ENCODE measurements at regions not wholly inside any gene's neighbourhood (a gene's known extent, or its start where the extent isn't known, plus 50 kb on each side); places are given as distances from the start of the nearest gene placed in this dataset.
A peak's percentile ranks its signal among the peaks of the same experiment; 100 is the strongest.

GRCh38 chr13:40439928-40440327 is 226.5 kb downstream of the FOXO1 start:
- DNase-seq, result no peak

- no peak for DNase-seq
Observed at GRCh38 chr13:40440990-40441820, 225.2 kb downstream of the FOXO1 start.

- DNase-seq, result no peak
Observed at GRCh38 chr13:40442231-40442630, 224.2 kb downstream of the FOXO1 start.

- no peak for DNase-seq
Observed at GRCh38 chr13:40442826-40443225, 223.6 kb downstream of the FOXO1 start.

- no peak for DNase-seq
Observed at GRCh38 chr13:40444241-40444640, 222.2 kb downstream of the FOXO1 start.

- no peak for DNase-seq
Observed at GRCh38 chr13:40445557-40445990, 220.9 kb downstream of the FOXO1 start.

- no peak for DNase-seq
Observed at GRCh38 chr13:40446365-40446764, 220.1 kb downstream of the FOXO1 start.

DNA sequence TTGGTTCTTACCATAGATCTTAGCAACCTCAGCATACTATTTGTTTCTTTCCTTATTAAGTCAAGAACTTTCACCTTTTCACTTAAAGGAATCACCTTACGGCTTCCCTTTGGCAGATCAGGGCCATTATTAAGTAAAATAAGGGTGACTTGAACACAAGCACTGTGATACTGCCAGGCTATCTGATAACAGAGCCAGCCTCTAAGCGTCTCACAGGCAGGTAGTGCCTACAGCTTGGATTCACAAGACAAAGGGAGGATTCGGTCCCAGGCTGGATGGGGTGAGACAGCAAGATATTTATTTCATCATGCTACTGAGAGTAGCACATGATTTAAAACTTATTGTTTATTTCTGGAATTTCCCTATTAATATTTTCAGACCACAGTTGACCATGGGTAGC is 218.6 kb downstream of the FOXO1 start:
- DNase-seq, result no peak

DNA sequence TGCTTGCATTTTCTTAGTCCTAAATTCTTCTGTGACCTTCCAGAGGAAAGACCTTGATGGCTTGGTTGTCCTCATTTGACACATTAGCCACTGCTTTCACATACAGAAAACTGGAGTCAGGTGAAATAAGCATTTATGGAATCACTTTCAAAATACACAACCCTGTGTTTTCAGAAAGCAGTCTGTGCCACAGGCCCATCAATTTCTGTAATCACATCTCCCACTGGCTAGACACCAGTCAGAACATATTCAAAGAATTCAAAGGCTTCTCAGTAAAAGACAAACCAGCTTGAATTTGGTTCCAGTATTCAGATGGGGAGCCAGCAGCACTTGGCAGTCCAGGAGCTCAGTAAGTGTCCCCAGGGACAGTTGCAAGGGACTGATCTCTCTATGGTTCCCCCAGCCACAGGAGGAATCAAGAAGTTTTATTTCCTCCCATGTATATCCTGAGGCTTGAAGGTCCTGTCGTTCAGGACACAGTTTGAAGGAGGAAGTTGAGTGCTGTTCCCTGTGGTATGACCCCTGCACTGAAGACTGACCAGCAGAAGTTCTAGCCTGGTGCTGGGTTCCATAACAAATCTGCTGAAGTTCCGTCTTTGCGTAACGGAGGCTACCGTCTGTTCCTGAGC is 214.3 kb downstream of the FOXO1 start:
- peak; percentile 24 for DNase-seq

DNA sequence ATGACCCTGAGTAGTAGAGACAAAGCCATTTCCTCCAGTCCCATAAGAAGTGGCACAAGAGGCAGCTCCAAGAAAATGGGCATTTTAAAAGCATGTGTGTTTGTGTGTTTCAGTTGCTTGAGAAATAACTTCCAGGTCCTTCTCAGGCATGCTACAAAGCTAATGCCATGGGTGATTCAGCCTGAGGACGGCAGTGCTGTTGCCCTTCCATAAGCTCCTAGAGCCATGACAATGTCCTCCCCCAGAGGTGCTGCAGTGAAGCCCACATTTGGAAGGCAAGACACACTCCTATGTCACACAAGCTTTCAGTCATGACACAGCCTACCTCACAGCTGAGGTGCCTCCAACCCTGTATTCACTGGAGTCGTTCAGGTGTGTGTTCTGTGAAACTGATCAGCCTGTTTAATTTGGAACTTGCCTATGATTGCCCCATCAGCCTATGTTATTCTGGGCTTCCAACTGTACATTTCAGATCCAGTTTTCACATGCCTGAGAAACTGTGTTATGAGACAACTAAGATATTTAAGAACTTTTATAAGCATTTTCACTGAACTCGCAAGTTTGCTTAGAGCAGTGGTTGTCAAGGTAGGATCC is 213.6 kb downstream of the FOXO1 start:
- DNase-seq, result peak; percentile 33

DNA sequence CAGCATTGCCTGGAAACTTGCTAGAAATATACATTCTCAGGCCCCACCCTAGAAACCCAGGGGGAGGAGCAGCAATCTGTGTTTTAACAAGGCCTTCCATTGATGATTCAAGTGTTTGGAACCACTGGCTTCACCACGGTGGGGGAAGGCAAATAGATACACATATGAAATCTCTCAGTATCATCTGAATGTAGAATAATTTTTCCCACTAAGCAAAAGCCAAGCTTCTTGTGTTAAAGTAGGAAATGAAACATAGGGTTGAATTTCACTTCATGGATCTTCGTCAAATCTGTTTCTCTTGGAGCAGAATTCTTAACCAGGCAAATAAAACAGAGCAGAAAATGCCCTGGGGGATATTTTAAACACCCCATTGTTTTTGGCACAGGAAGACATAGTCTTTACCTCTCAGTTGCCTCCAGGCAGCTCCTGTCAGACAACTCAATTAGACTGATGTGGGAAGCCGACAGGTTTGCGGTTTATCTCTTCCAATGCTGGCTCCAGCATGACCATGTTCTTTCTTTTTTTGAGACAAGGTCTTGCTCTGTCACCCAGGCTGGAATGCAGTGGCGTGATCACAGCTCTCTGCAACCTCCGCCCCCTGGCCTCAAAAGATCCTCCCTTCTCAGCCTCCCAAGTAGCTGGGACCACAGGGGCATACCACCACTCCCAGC is 213.0 kb downstream of the FOXO1 start:
- DNase-seq, result peak; percentile 38

- DNase-seq, result peak; percentile 44
Observed at GRCh38 chr13:40456397-40456953, 210.0 kb downstream of the FOXO1 start.

GRCh38 chr13:40456979-40457553 is 209.4 kb downstream of the FOXO1 start:
- DNase-seq, result no peak

DNA sequence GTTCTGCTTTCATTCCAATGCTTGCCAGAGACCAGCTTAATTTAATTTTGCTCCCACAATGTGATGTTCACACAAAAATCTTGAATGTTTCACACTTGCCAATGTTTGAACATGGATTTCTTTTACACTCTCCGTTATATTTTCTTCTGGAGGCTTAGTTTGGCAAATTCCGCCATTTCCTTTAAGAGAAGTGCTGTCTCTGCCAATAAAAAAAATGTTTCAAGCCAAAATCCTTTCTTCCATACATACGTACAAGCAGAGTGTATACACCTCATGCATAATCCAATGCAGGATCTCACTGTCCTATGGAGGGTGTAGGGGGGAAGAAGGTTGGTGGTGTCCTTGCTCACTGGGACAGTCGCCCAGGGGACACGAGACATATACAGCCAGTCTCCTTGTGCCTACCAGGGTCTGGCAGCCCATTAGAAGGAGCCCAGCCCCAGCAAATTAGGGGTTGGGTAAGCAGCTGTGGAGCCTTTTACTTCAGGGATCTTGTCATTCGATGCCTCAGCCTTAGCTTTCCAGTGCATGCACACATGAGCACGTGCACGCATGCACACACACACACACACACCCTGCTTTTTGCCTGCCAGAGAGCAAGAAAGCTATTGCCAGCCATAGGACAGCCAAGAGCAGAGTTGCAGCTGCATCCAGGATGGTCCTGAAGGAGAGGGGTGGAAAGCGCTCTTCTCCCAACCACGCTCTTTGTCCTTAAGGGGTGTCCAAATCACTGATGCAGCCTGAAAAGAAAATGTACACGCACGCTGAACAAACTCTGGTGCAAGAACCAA is 208.3 kb downstream of the FOXO1 start:
- DNase-seq, result peak; percentile 38

DNA sequence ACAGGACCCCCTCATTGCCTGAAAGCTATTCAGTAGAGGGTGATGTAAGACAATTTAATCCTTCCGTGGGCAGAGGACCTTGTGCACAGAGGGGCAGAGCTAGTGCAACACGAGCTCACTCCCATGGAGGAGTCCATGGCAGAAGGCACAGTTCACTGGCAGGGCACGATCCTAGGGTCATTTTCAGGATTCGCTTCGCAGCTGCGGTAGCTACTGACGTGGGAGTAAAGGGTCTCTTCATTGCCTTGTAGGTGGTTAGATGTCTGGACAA is 207.8 kb downstream of the FOXO1 start:
- DNase-seq, result peak; percentile 33

DNA sequence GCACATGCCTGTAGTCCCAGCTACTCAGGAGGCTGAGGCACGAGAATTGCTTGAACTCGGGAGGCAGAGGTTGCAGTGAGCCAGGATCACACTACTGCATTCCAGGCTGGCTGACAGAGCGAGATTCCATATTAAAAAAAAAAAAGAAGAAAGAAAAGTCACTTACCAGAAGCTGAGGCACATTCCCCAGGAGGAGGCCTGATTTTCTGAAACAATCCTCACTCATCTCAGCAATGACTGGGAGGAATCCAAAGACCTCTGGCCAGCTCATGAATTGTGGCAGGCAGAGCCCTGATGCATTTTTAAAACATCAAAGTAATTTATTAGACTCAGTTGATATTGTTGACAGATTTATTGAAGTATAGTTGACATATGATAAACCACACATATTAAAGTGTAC is 206.3 kb downstream of the FOXO1 start:
- no peak for DNase-seq

DNA sequence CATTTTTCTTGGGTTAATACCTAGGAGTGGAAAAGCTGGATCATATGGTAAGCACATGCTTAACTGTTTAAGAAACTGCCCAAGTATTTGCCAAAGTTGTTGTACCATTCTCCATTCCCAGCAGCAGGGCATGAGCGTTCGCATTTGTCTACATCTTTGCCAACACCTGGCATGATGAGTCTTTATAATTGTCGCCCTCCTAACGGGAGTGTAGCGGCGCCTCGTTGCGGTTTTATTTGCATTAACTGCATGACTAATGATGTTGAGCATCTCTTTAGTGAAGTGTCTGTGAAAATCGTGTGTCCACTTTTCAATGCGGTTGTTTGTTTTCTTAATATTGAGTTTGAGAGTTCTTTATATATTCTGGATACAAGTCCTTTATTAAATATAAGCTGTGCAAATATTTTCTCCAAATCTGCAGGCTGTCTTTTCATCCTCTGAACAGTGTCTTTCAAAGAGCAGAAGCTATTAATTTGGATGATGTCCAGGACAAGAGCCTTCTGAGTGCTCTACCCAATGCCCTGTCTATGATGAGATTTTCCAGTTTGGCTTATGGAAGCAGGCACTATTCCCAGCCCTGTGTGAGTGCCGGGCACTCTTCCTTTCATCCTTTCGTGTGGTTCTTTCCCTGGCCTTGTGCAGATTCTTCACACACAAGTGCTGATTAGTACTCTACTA is 202.0 kb downstream of the FOXO1 start:
- no peak for DNase-seq

GRCh38 chr13:40465015-40465390 is 201.4 kb downstream of the FOXO1 start:
- peak; percentile 21 for DNase-seq

DNA sequence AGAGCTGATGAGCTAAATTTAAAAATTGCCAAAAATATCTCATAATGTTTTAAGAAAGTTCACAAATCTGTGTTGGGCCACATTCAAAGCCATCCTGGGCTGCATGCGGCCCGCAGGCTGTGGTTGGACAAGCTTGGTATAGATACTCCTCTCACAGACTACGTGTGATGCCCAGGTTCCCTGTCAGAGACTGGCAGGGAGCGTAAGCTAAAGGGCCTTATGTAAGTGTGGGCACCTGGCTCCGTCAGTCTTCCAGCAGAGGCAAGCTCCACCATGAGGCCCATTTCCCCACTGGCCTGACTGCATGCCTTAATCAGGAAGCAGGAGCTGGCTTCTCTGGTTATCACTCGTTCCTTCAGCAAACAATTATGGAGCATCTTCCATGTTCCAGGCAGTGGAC is 200.2 kb downstream of the FOXO1 start:
- peak; percentile 40 for DNase-seq

DNA sequence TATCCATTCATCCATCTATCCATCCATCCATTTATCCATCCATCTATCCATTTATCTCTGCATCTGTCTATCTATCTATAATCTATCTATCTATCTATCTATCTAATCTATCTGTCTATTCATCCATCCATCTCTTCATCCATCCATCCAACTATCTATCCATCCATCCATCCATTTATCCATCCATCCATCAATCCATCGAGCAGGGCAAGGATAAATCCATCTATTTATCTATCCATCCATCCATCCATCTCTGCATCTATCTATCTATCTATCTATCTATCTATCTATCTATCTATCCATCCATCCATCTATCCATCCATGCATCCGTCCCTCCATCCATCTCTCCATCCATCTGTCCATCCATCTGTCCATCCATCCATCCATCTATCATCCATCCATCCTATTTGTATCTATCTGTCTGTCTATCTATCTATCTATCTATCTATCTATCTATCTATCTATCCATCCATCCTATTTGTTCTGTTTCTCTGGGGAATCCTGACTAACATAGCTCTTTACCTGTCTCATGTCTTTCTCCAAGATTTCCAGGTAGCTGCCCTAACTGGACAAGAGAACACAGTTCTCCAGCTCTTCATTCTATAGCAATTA is 198.1 kb downstream of the FOXO1 start:
- DNase-seq, result no peak
